Adrenal gland (tissue), 9 donors: ENCODE measurements at regions not wholly inside any gene's neighbourhood (a gene's known extent, or its start where the extent isn't known, plus 50 kb on each side); places are given as distances from the start of the nearest gene placed in this dataset.

Experiments used
- DNase-seq, 7 donors: peaks; one replicate each; pipeline ENCODE4 v3.0.0-alpha.2; 2019 to 2020
- H3K27ac ChIP-seq, 5 donors: fragments of 200-600 bp; sonication (generic) in 4 of 5; 1 replicate in 3 of 5; 2 replicates in 2 of 5; pipeline versions ENCODE4 v1.5.1 to v1.8.0; 2016 to 2020; ENCODE audit warnings: mild to moderate bottlenecking in 1 of 5
- H3K27me3 ChIP-seq: fragments of 200-600 bp; 2 replicates; pipeline ENCODE4 v1.8.0; 2021
- H3K36me3 ChIP-seq, 2 donors: fragments of 200-600 bp; replicated peaks in 1 of 2; 1 replicate in 1 of 2; 2 replicates in 1 of 2; pipeline versions ENCODE4 v1.5.1 to v1.8.0; 2018 to 2022
- H3K4me1 ChIP-seq, 2 donors: fragments of 200-600 bp; replicated peaks in 1 of 2; 1 replicate in 1 of 2; 2 replicates in 1 of 2; pipeline versions ENCODE4 v1.5.1 to v1.8.0; 2018 to 2021
- H3K4me3 ChIP-seq, 4 donors: fragments of 200-600 bp; sonication (generic) in 3 of 4; one replicate each; pipeline ENCODE4 v1.5.1; 2016 to 2018
- H3K9me3 ChIP-seq, 3 donors: fragments of 200-600 bp; sonication (generic) in 1 of 3; replicated peaks in 1 of 3; 1 replicate in 2 of 3; 2 replicates in 1 of 3; pipeline versions ENCODE4 v1.5.1 to v1.8.0; 2016 to 2021
- POLR2A ChIP-seq, 2 donors: fragments of 450-650 bp; IDR thresholded peaks; one replicate each; pipeline ENCODE4 v1.6.1; 2017; ENCODE audit warnings: antibody characterized with exemption in 2 of 2, mild to moderate bottlenecking in 2 of 2, moderate library complexity in 1 of 2
- WGBS, 4 donors: extraction: QIAGEN DNeasy Blood & Tissue Kit in 2 of 4; methylation state at CpG; one replicate each; pipeline versions ENCODE4 v1.1.5 to v1.1.7; 2013 to 2017; 5-methylcytosine and 5-hydroxymethylcytosine counted together
- intact Hi-C, 2 donors: fragments of 100-400 bp; cut with DNase I; formaldehyde crosslinking; loops; one replicate each; pipeline versions ENCODE4 v1.14.1 to v1.15.0; 2022 to 2023
- TF ChIP-seq, protein P1 (sequence below), 6 experiments: fragments of 450-650 bp in 4 of 6; fragments of 200-600 bp in 2 of 6; sonication (generic) in 1 of 6; IDR thresholded peaks; 1 replicate in 5 of 6; 2 replicates in 1 of 6; pipeline versions ENCODE4 v1.5.1 to v1.8.0; 2016 to 2021; ENCODE audit warnings: antibody characterized with exemption in 6 of 6, mild to moderate bottlenecking in 2 of 6, moderate library complexity in 1 of 6
- donor health status: healthy with polysubstance abuse.
- donor health status: Bipolar disorder and iron deficiency.
- donor health status: DM: yes; HTN: yes; CAD: no.
- donor health status: DM: no; HTN: no; CAD: no.
- donor health status: DM: no; HTN: no; CAD: no.

DNA sequence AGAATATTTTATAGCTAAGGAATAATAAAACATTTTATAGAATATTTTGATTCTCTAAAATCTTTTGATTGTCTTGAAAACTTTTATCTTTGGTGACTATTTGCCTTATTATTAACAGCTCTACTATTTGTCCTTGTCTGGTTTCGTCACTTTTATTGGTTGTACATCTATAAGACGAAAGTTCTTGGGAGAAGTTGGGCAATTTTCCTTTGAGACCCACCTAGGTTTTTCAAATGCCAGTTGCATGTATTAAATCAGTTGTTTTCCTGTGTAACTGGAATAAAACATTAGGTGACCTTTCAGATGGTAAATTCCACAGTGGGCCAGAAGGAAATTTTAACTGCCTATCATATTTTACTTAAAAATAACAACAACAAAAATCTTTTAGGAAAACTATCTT is 1245.7 kb downstream of the SI start:
- DNase-seq, result no peak
- intact Hi-C loops, result no loop called here
- H3K4me1 ChIP-seq, result no peaks in the 10 kb centered on the region
- no peak overlapping the region for H3K27ac ChIP-seq
- no peaks in the 10 kb centered on the region for H3K9me3 ChIP-seq
- H3K36me3 ChIP-seq, result no peaks in the 10 kb centered on the region
- WGBS, 4 donors, result 30 to 61% (median 56%) methylated on average over 2 of the region's 2 CpGs
- TF ChIP-seq, protein P1, sequence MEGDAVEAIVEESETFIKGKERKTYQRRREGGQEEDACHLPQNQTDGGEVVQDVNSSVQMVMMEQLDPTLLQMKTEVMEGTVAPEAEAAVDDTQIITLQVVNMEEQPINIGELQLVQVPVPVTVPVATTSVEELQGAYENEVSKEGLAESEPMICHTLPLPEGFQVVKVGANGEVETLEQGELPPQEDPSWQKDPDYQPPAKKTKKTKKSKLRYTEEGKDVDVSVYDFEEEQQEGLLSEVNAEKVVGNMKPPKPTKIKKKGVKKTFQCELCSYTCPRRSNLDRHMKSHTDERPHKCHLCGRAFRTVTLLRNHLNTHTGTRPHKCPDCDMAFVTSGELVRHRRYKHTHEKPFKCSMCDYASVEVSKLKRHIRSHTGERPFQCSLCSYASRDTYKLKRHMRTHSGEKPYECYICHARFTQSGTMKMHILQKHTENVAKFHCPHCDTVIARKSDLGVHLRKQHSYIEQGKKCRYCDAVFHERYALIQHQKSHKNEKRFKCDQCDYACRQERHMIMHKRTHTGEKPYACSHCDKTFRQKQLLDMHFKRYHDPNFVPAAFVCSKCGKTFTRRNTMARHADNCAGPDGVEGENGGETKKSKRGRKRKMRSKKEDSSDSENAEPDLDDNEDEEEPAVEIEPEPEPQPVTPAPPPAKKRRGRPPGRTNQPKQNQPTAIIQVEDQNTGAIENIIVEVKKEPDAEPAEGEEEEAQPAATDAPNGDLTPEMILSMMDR (IDR thresholded peaks at IDR 0.05), result no peak
- TF ChIP-seq POLR2A (IDR thresholded peaks at IDR 0.05), result no peak
- H3K27me3 ChIP-seq, result no peaks in the 10 kb centered on the region
- no peak overlapping the region for H3K4me3 ChIP-seq

DNA sequence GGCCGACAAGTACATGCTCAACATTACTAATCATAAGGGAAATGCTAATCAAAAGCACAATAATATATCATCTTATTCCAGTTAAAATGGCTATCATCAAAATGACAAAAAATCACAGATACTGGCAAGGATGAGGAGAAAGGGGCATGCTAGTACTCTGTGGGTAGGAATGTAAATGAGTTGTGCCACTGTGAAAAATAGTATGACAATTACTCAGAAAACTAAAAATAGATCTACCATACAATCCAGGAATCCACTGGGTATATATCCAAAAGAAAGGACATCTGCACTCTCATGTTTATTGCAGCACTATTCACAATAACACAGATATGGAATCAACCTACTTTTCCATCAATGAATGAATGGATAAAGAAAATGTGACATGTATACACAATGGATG is 1256.5 kb downstream of the SI start:
- H3K4me3 ChIP-seq, result no peak overlapping the region
- intact Hi-C loops, result no loop called here
- TF ChIP-seq POLR2A (IDR thresholded peaks at IDR 0.05), result no peak
- TF ChIP-seq, protein P1 (IDR thresholded peaks at IDR 0.05), result no peak
- no peak overlapping the region for H3K27ac ChIP-seq
- H3K9me3 ChIP-seq, result no peaks in the 10 kb centered on the region
- no peak for DNase-seq
- H3K27me3 ChIP-seq, result no peaks in the 10 kb centered on the region
- WGBS, 4 donors, result 81 to 94% (median 88%) methylated on average over 1 of the region's 1 CpG
- no peaks in the 10 kb centered on the region for H3K4me1 ChIP-seq
- no peaks in the 10 kb centered on the region for H3K36me3 ChIP-seq

DNA sequence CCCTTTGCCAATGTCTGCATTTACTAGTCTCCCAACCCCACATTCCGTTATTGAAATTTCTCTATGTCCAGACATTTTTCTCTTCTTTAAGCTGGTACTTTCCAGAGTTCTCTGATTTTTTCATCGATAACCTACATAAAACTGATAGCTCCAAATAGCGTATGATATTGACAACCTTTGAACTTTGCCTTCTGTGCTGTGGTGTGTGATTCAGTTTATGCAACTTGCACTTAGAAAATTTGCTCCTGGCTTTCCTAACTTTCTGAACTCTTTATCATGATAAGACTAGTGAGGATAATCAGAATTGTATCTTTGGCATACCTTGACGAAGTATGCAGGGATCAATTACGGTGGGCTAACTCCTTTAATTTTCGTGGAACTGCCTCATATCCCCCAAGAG is 1261.3 kb downstream of the SI start:
- WGBS, 4 donors, result 77 to 91% (median 84%) methylated on average over 6 of the region's 6 CpGs
- H3K4me3 ChIP-seq, result no peak overlapping the region
- H3K4me1 ChIP-seq, result no peaks in the 10 kb centered on the region
- H3K36me3 ChIP-seq, result no peaks in the 10 kb centered on the region
- H3K9me3 ChIP-seq, result no peaks in the 10 kb centered on the region
- no peak overlapping the region for H3K27ac ChIP-seq
- H3K27me3 ChIP-seq, result no peaks in the 10 kb centered on the region
- TF ChIP-seq, protein P1 (IDR thresholded peaks at IDR 0.05), result no peak
- TF ChIP-seq POLR2A (IDR thresholded peaks at IDR 0.05), result no peak
- intact Hi-C loops, result no loop called here
- no peak for DNase-seq

DNA sequence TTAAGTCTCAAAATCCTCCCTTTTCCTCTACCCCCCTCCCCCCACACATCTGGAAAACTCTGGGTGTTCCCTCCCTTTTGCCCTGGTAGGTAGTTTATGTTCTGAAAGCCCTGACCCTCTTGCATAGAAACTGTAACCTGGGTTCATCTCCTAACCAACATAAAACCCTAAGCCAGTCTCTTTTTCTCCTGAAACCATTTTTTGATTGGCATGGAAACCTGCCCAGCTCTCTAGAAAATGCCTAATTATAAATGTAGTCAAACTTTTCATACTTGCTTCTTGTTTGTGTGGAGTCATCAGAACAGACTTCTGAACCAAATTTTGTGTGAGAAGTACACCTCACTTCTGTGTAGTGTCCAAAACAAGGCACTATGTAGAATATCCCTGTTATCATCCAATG is 1264.4 kb downstream of the SI start:
- Histone ChIP-seq H3K9me3 (no peaks in the 10 kb centered on the region), H3K27me3 (no peaks in the 10 kb centered on the region), H3K36me3 (no peaks in the 10 kb centered on the region), H3K4me1 (no peaks in the 10 kb centered on the region), H3K4me3 (no peak overlapping the region), H3K27ac (no peak overlapping the region)
- no peak for TF ChIP-seq POLR2A (IDR thresholded peaks at IDR 0.05)
- TF ChIP-seq, protein P1 (IDR thresholded peaks at IDR 0.05), result no peak
- DNase-seq, result no peak
- intact Hi-C loops, result no loop called here
